HEK293T (cell line): ENCODE measurements at regions not wholly inside any gene's neighbourhood (a gene's known extent, or its start where the extent isn't known, plus 50 kb on each side); places are given as distances from the start of the nearest gene placed in this dataset.
"Not testable (repeated sequence)": the region's sequence is repeated elsewhere in the genome, so short reads cannot be mapped to it uniquely, and the experiment has no call there.

Source experiments
- CTCF ChIA-PET: fragments of 350-600 bp; formaldehyde crosslinking; extraction: SDS; loops from one replicate; lab custom pipeline; 2021; ENCODE audit warnings: antibody characterized with exemption, inconsistent platforms; lab: Yijun Ruan, JAX
- POLR2A ChIA-PET: fragments of 350-600 bp; formaldehyde crosslinking; extraction: SDS; loops from one replicate; lab custom pipeline; 2020; ENCODE audit warnings: antibody characterized with exemption, inconsistent platforms; lab: Yijun Ruan, JAX
- DNase-seq: peaks from one replicate; pipeline ENCODE4 v3.0.0; 2012; ENCODE audit warnings: mixed read lengths; ENCODE audit errors: extremely low spot score
- ARNT ChIP-seq: fragments of 450-650 bp; IDR thresholded peaks from 2 replicates; pipeline ENCODE4 v1.6.1; 2017; ENCODE audit warnings: mild to moderate bottlenecking
- BHLHE40 ChIP-seq: fragments of 450-650 bp; IDR thresholded peaks from 2 replicates; pipeline ENCODE4 v1.6.1; 2016; ENCODE audit warnings: mild to moderate bottlenecking, moderate library complexity, borderline replicate concordance
- CTBP1 ChIP-seq: fragments of 450-650 bp; IDR thresholded peaks from 2 replicates; pipeline ENCODE4 v1.6.1; 2016; ENCODE audit warnings: borderline replicate concordance
- ELF4 ChIP-seq: fragments of 450-650 bp; IDR thresholded peaks from 2 replicates; pipeline ENCODE4 v1.6.1; 2017; ENCODE audit warnings: antibody characterized with exemption
- FOXA1 ChIP-seq: fragments of 450-650 bp; IDR thresholded peaks from 2 replicates; pipeline ENCODE4 v1.6.1; 2016; ENCODE audit warnings: mild to moderate bottlenecking
- FOXK2 ChIP-seq: fragments of 450-650 bp; IDR thresholded peaks from 2 replicates; pipeline ENCODE4 v1.6.1; 2016; ENCODE audit warnings: mild to moderate bottlenecking
- FOXM1 ChIP-seq: fragments of 450-650 bp; IDR thresholded peaks from 2 replicates; pipeline ENCODE4 v1.6.1; 2017; ENCODE audit warnings: mild to moderate bottlenecking, borderline replicate concordance
- HDGF ChIP-seq: fragments of 450-650 bp; IDR thresholded peaks from 2 replicates; pipeline ENCODE4 v1.6.1; 2017; ENCODE audit warnings: antibody characterized with exemption, borderline replicate concordance
- L3MBTL2 ChIP-seq: fragments of 450-650 bp; conservative IDR thresholded peaks from 2 replicates; pipeline ENCODE4 v1.6.1; 2016; ENCODE audit warnings: mild to moderate bottlenecking
- LEF1 ChIP-seq: fragments of 450-650 bp; IDR thresholded peaks from 2 replicates; pipeline ENCODE4 v1.6.1; 2017; ENCODE audit warnings: mild to moderate bottlenecking, borderline replicate concordance
- NFRKB ChIP-seq: fragments of 450-650 bp; IDR thresholded peaks from 2 replicates; pipeline ENCODE4 v1.6.1; 2016; ENCODE audit warnings: mild to moderate bottlenecking, moderate library complexity
- PKNOX1 ChIP-seq: fragments of 450-650 bp; IDR thresholded peaks from 2 replicates; pipeline ENCODE4 v1.6.1; 2016
- SP1 ChIP-seq: fragments of 450-650 bp; IDR thresholded peaks from 2 replicates; pipeline ENCODE4 v1.6.1; 2017
- SUZ12 ChIP-seq: fragments of 450-650 bp; IDR thresholded peaks from 2 replicates; pipeline ENCODE4 v1.6.1; 2016; ENCODE audit warnings: mild to moderate bottlenecking
- TARDBP ChIP-seq: fragments of 450-650 bp; IDR thresholded peaks from 2 replicates; pipeline ENCODE4 v1.6.1; 2016
- ZNF384 ChIP-seq: fragments of 450-650 bp; IDR thresholded peaks from 2 replicates; pipeline ENCODE4 v1.6.1; 2016

GRCh38 chr2:57207191-57207590, 839.4 kb upstream of the VRK2 start:
- no peak for DNase-seq
- POLR2A ChIA-PET = no interaction called here
- CTCF ChIA-PET = no interaction called here
- no peak for TF ChIP-seq SUZ12
- TF ChIP-seq CTBP1 = no peak
- no peak for TF ChIP-seq FOXM1
- no peak for TF ChIP-seq HDGF
- TF ChIP-seq ARNT = no peak
- TF ChIP-seq BHLHE40 = no peak
- TF ChIP-seq ZNF384 = no peak
- no peak for TF ChIP-seq LEF1
- TF ChIP-seq FOXA1 = no peak
- no peak for TF ChIP-seq FOXK2
- TF ChIP-seq TARDBP = no peak
- TF ChIP-seq SP1 = no peak
- no peak for TF ChIP-seq L3MBTL2
- no peak for TF ChIP-seq ELF4
- TF ChIP-seq NFRKB = no peak
- no peak for TF ChIP-seq PKNOX1

GRCh38 chr2:57209799-57210198, 836.8 kb upstream of the VRK2 start:
- DNase-seq = no peak
- ChIA-PET POLR2A (no interaction called here), CTCF (no interaction called here)
- TF ChIP-seq SUZ12 (no peak), TARDBP (no peak), FOXK2 (no peak), ZNF384 (no peak), HDGF (no peak), L3MBTL2 (no peak), NFRKB (no peak), LEF1 (no peak), ELF4 (no peak), SP1 (no peak), FOXA1 (no peak)

GRCh38 chr2:57210855-57211254, 835.8 kb upstream of the VRK2 start:
- no peak for DNase-seq
- POLR2A ChIA-PET = no interaction called here
- no peak for TF ChIP-seq SP1
- no peak for TF ChIP-seq CTBP1
- TF ChIP-seq FOXM1 = no peak
- no peak for TF ChIP-seq ELF4
- no peak for TF ChIP-seq SUZ12
- no peak for TF ChIP-seq TARDBP
- TF ChIP-seq ARNT = no peak
- TF ChIP-seq HDGF = no peak
- no peak for TF ChIP-seq NFRKB
- no peak for TF ChIP-seq FOXK2
- no peak for TF ChIP-seq FOXA1
- no peak for TF ChIP-seq BHLHE40
- no peak for TF ChIP-seq L3MBTL2
- TF ChIP-seq ZNF384 = no peak
- no peak for TF ChIP-seq PKNOX1
- CTCF ChIA-PET = no interaction called here

- DNase-seq = no peak
- POLR2A ChIA-PET = no interaction called here
- TF ChIP-seq L3MBTL2 (no peak), ZNF384 (no peak), FOXK2 (no peak), NFRKB (no peak), BHLHE40 (no peak), CTBP1 (no peak), FOXA1 (no peak), TARDBP (no peak), ELF4 (no peak), HDGF (no peak), SP1 (no peak)
- CTCF ChIA-PET = no interaction called here
Observed at GRCh38 chr2:57217013-57217412, 829.6 kb upstream of the VRK2 start.

GRCh38 chr2:57218206-57218605, 828.4 kb upstream of the VRK2 start:
- ChIA-PET POLR2A (no interaction called here), CTCF (interaction anchor here (0.6 kb wide), 1 partner anchor 1032 kb away, joined by 3 read pairs; no protein-coding TSS in a partner anchor)
- DNase-seq = no peak
- TF ChIP-seq FOXM1 (no peak), SP1 (no peak), TARDBP (no peak), HDGF (no peak), L3MBTL2 (no peak), SUZ12 (no peak), ZNF384 (no peak), ELF4 (no peak), BHLHE40 (no peak), PKNOX1 (no peak), FOXK2 (no peak), FOXA1 (no peak), LEF1 (no peak), ARNT (no peak)

GRCh38 chr2:57229706-57230105, 816.9 kb upstream of the VRK2 start:
- CTCF ChIA-PET, POLR2A ChIA-PET, DNase-seq: not testable (repeated sequence)

- DNase-seq, POLR2A ChIA-PET, CTCF ChIA-PET: not testable (repeated sequence)
Observed at GRCh38 chr2:57232341-57232740, 814.3 kb upstream of the VRK2 start.

- CTCF ChIA-PET, DNase-seq, POLR2A ChIA-PET: not testable (repeated sequence)
Observed at GRCh38 chr2:57251495-57251894, 795.1 kb upstream of the VRK2 start.

GRCh38 chr2:57276408-57276807, 770.2 kb upstream of the VRK2 start:
- DNase-seq, CTCF ChIA-PET, POLR2A ChIA-PET: not testable (repeated sequence)
